ENCODE measurements at regions not wholly inside any gene's neighbourhood (a gene's known extent, or its start where the extent isn't known, plus 50 kb on each side); places are given as distances from the start of the nearest gene placed in this dataset.

- no peak overlapping the region for H2AFZ ChIP-seq (ENCODE audit: low read depth, low read length, poor library complexity, severe bottlenecking)
- no peak overlapping the region for H3K4me2 ChIP-seq (ENCODE audit: low read length)
- DNase-seq (ENCODE audit: low read depth, low spot score) (no peak), ATAC-seq (no peak)
- H3K79me2 ChIP-seq (ENCODE audit: insufficient read depth, low read length), result no peaks in the 10 kb centered on the region
- intact Hi-C loops (cut with micrococcal nuclease), result no loop called here
- H3K4me3 ChIP-seq (replicated peaks in 1 of 2; ENCODE audit: low read depth in 1 of 2, low read length in 2 of 2), result no peak overlapping the region
- BruUV-seq (replicated peaks), result no TSS peak
- POLR2A ChIA-PET, result no interaction called here
- H3K9me3 ChIP-seq (ENCODE audit: control insufficient read depth in 1 of 2, insufficient read depth in 1 of 2, low read depth in 1 of 2, low read length in 2 of 2), result no peaks in the 10 kb centered on the region
- no peaks in the 10 kb centered on the region for H3K36me3 ChIP-seq (ENCODE audit: control insufficient read depth in 1 of 2, insufficient read depth in 2 of 2, low read length in 2 of 2)
- H3K27me3 ChIP-seq (ENCODE audit: insufficient read depth, low read length), result no peaks in the 10 kb centered on the region
- H3K9ac ChIP-seq (ENCODE audit: low read length), result no peak overlapping the region
- no peaks in the 10 kb centered on the region for H4K20me1 ChIP-seq (ENCODE audit: insufficient read depth)
- no peaks in the 10 kb centered on the region for H3K4me1 ChIP-seq (ENCODE audit: control insufficient read depth in 1 of 2, insufficient read depth in 2 of 2, low read length in 2 of 2)
- CTCF ChIA-PET, result no interaction called here
- H3K9me2 ChIP-seq (ENCODE audit: insufficient read depth), result no peaks in the 10 kb centered on the region
- RAD21 ChIA-PET (ENCODE audit: low non-redundant PET in 1 of 2, low total read pairs in 2 of 2, uncharacterized antibody in 2 of 2, unreplicated experiment in 2 of 2), result no interaction called here
- no peak for TF ChIP-seq ZBTB33 (IDR thresholded peaks at IDR 0.05; ENCODE audit: extremely low read depth, insufficient replicate concordance, low read length)
- no peak overlapping the region for H3K27ac ChIP-seq (ENCODE audit: low read depth, low read length)
Observed at GRCh38 chr5:9691261-9691660, 61.1 kb upstream of the TAS2R1 start.

- H3K27ac ChIP-seq (ENCODE audit: low read depth, low read length), result no peak overlapping the region
- no peaks in the 10 kb centered on the region for H3K27me3 ChIP-seq (ENCODE audit: insufficient read depth, low read length)
- ChIA-PET RAD21 (ENCODE audit: low non-redundant PET in 1 of 2, low total read pairs in 2 of 2, uncharacterized antibody in 2 of 2, unreplicated experiment in 2 of 2) (no interaction called here), CTCF (no interaction called here), POLR2A (no interaction called here)
- DNase-seq (ENCODE audit: low read depth, low spot score) (no peak), ATAC-seq (no peak)
- H2AFZ ChIP-seq (ENCODE audit: low read depth, low read length, poor library complexity, severe bottlenecking), result no peak overlapping the region
- no peaks in the 10 kb centered on the region for H4K20me1 ChIP-seq (ENCODE audit: insufficient read depth)
- H3K79me2 ChIP-seq (ENCODE audit: insufficient read depth, low read length), result no peaks in the 10 kb centered on the region
- intact Hi-C loops (cut with micrococcal nuclease), result no loop called here
- H3K9ac ChIP-seq (ENCODE audit: low read length), result no peak overlapping the region
- no peaks in the 10 kb centered on the region for H3K9me2 ChIP-seq (ENCODE audit: insufficient read depth)
- no peaks in the 10 kb centered on the region for H3K36me3 ChIP-seq (ENCODE audit: control insufficient read depth in 1 of 2, insufficient read depth in 2 of 2, low read length in 2 of 2)
- H3K4me3 ChIP-seq (replicated peaks in 1 of 2; ENCODE audit: low read depth in 1 of 2, low read length in 2 of 2), result no peak overlapping the region
- no TSS peak for BruUV-seq (replicated peaks)
- H3K4me1 ChIP-seq (ENCODE audit: control insufficient read depth in 1 of 2, insufficient read depth in 2 of 2, low read length in 2 of 2), result no peaks in the 10 kb centered on the region
- no peak overlapping the region for H3K4me2 ChIP-seq (ENCODE audit: low read length)
- TF ChIP-seq POLR2AphosphoS5 (IDR thresholded peaks at IDR 0.05; ENCODE audit: low read depth, low read length) (no peak), MAX (IDR thresholded peaks at IDR 0.05) (no peak), CTCF (IDR thresholded peaks at IDR 0.05 in 2 of 3, conservative IDR thresholded peaks at IDR 0.05 in 1 of 3; ENCODE audit: borderline replicate concordance in 1 of 3, insufficient read depth in 1 of 3, low read depth in 2 of 3, low read length in 2 of 3) (no peak), ZNF274 (IDR thresholded peaks at IDR 0.05; ENCODE audit: low read depth, low read length) (no peak), EGR1 (IDR thresholded peaks at IDR 0.05; ENCODE audit: low read depth) (no peak), CBX3 (IDR thresholded peaks at IDR 0.05; ENCODE audit: low read depth) (no peak), RAD21 (IDR thresholded peaks at IDR 0.05; ENCODE audit: low read depth) (no peak), REST (IDR thresholded peaks at IDR 0.05; ENCODE audit: low read depth) (no peak)
- no peaks in the 10 kb centered on the region for H3K9me3 ChIP-seq (ENCODE audit: control insufficient read depth in 1 of 2, insufficient read depth in 1 of 2, low read depth in 1 of 2, low read length in 2 of 2)
Observed at GRCh38 chr5:9690751-9691150, 60.6 kb upstream of the TAS2R1 start.
